Sigmoid colon (tissue), 4 donors: ENCODE measurements at regions not wholly inside any gene's neighbourhood (a gene's known extent, or its start where the extent isn't known, plus 50 kb on each side); places are given as distances from the start of the nearest gene placed in this dataset.

Source experiments
- EP300 ChIP-seq, 4 donors: sonication (generic); formaldehyde crosslinking; IDR thresholded peaks; one replicate each; pipeline ENCODE4 v1.6.1; 2017; ENCODE audit warnings: antibody characterized with exemption in 4 of 4
- POLR2A ChIP-seq, 2 donors: fragments of 450-650 bp; IDR thresholded peaks; one replicate each; pipeline ENCODE4 v1.6.1; 2016; ENCODE audit warnings: antibody characterized with exemption in 2 of 2, mild to moderate bottlenecking in 2 of 2, moderate library complexity in 2 of 2
- TF ChIP-seq, protein P1 (sequence below), 4 experiments: fragments of 450-650 bp in 3 of 4; fragments of 200-600 bp in 1 of 4; IDR thresholded peaks; one replicate each; pipeline ENCODE4 v1.5.1; 2016 to 2019; ENCODE audit warnings: antibody characterized with exemption in 4 of 4, mild to moderate bottlenecking in 3 of 4, moderate library complexity in 2 of 4

DNA sequence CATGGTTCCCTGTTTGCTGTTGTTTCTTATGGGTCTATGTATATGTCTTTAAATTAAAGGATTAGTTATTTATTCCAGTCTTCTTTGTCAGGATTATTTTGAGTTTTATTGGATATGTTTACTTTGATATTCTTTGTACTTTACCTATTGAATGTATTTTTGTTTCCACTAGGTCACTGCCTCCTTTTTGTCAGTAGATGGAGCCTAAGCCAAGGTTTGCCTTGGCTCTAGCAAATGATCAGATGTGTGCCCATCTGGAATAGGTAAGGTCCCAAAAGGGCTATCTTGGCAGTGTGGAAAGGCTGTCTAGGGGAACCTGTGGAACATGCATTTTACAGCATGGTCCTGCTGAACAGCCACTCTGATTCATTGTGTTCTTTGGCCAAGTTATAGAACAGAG lies 337.3 kb upstream of the GHITM start:
- TF ChIP-seq EP300 (IDR thresholded peaks at IDR 0.05), result no peak
- TF ChIP-seq, protein P1, sequence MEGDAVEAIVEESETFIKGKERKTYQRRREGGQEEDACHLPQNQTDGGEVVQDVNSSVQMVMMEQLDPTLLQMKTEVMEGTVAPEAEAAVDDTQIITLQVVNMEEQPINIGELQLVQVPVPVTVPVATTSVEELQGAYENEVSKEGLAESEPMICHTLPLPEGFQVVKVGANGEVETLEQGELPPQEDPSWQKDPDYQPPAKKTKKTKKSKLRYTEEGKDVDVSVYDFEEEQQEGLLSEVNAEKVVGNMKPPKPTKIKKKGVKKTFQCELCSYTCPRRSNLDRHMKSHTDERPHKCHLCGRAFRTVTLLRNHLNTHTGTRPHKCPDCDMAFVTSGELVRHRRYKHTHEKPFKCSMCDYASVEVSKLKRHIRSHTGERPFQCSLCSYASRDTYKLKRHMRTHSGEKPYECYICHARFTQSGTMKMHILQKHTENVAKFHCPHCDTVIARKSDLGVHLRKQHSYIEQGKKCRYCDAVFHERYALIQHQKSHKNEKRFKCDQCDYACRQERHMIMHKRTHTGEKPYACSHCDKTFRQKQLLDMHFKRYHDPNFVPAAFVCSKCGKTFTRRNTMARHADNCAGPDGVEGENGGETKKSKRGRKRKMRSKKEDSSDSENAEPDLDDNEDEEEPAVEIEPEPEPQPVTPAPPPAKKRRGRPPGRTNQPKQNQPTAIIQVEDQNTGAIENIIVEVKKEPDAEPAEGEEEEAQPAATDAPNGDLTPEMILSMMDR (IDR thresholded peaks at IDR 0.05), result no peak
- no peak for TF ChIP-seq POLR2A (IDR thresholded peaks at IDR 0.05)
